Suprapubic skin (tissue), 4 donors: ENCODE measurements at regions not wholly inside any gene's neighbourhood (a gene's known extent, or its start where the extent isn't known, plus 50 kb on each side); places are given as distances from the start of the nearest gene placed in this dataset.

Source experiments
- DNase-seq, 2 donors: peaks; one replicate each; pipeline ENCODE4 v3.0.0-alpha.2; 2019; ENCODE audit warnings: low spot score in 2 of 2
- H3K27ac ChIP-seq: fragments of 200-600 bp; sonication (generic); one replicate; pipeline ENCODE4 v1.5.1; 2019
- H3K27me3 ChIP-seq: fragments of 200-600 bp; sonication (generic); one replicate; pipeline ENCODE4 v1.5.1; 2019
- H3K36me3 ChIP-seq: fragments of 200-600 bp; sonication (generic); one replicate; pipeline ENCODE4 v1.5.1; 2019
- H3K4me1 ChIP-seq: fragments of 200-600 bp; sonication (generic); one replicate; pipeline ENCODE4 v1.5.1; 2019
- H3K4me3 ChIP-seq: fragments of 200-600 bp; sonication (generic); one replicate; pipeline ENCODE4 v1.5.1; 2019; ENCODE audit warnings: mild to moderate bottlenecking
- H3K9me3 ChIP-seq: fragments of 200-600 bp; sonication (generic); one replicate; pipeline ENCODE4 v1.5.1; 2019
- CTCF ChIP-seq, 2 donors: fragments of 200-600 bp in 1 of 2; fragments of 450-650 bp in 1 of 2; sonication (generic) in 1 of 2; IDR thresholded peaks; one replicate each; pipeline ENCODE4 v1.5.1; 2016 to 2019; ENCODE audit warnings: antibody characterized with exemption in 2 of 2, mild to moderate bottlenecking in 1 of 2, moderate library complexity in 1 of 2
- EP300 ChIP-seq: sonication (generic); formaldehyde crosslinking; IDR thresholded peaks from one replicate; pipeline ENCODE4 v1.6.1; 2017; ENCODE audit warnings: antibody characterized with exemption
- POLR2A ChIP-seq, 2 donors: fragments of 450-650 bp; IDR thresholded peaks; one replicate each; pipeline ENCODE4 v1.6.1; 2017; ENCODE audit warnings: antibody characterized with exemption in 2 of 2, mild to moderate bottlenecking in 2 of 2, moderate library complexity in 2 of 2
- POLR2AphosphoS5 ChIP-seq, 3 donors: sonication (generic); formaldehyde crosslinking; IDR thresholded peaks; one replicate each; pipeline ENCODE4 v1.6.1; 2017; ENCODE audit warnings: antibody characterized with exemption in 3 of 3
- WGBS: methylation state at CpG from one replicate; pipeline ENCODE4 v1.1.5; 2018; 5-methylcytosine and 5-hydroxymethylcytosine counted together

- no peak for DNase-seq
- TF ChIP-seq CTCF (IDR thresholded peaks at IDR 0.05) (no peak), POLR2AphosphoS5 (IDR thresholded peaks at IDR 0.05) (no peak), EP300 (no peak), POLR2A (IDR thresholded peaks at IDR 0.05) (no peak)
- H3K9me3 ChIP-seq: no peaks in the 10 kb centered on the region
- no peak overlapping the region for H3K4me3 ChIP-seq
- H3K27me3 ChIP-seq: no peaks in the 10 kb centered on the region
- H3K27ac ChIP-seq: no peak overlapping the region
- no peaks in the 10 kb centered on the region for H3K36me3 ChIP-seq
- H3K4me1 ChIP-seq: no peaks in the 10 kb centered on the region
- WGBS: 42% methylated on average over 2 of the region's 2 CpGs
Observed at GRCh38 chr4:122038896-122039295, 87.0 kb upstream of the TRPC3 start.

GRCh38 chr4:122034619-122035018 is 82.8 kb upstream of the TRPC3 start:
- H3K36me3 ChIP-seq: no peaks in the 10 kb centered on the region
- H3K27me3 ChIP-seq: no peaks in the 10 kb centered on the region
- no peak overlapping the region for H3K27ac ChIP-seq
- no peaks in the 10 kb centered on the region for H3K4me1 ChIP-seq
- no peak overlapping the region for H3K4me3 ChIP-seq
- no peak for TF ChIP-seq EP300
- TF ChIP-seq POLR2AphosphoS5 (IDR thresholded peaks at IDR 0.05): no peak
- TF ChIP-seq CTCF (IDR thresholded peaks at IDR 0.05): no peak
- TF ChIP-seq POLR2A (IDR thresholded peaks at IDR 0.05): no peak
- H3K9me3 ChIP-seq: peaks cover 8% of the 10 kb centered on the region
- DNase-seq: no peak
- WGBS: 85% methylated on average over 1 of the region's 1 CpG

GRCh38 chr4:122027203-122027602 is 75.3 kb upstream of the TRPC3 start:
- no peak overlapping the region for H3K4me3 ChIP-seq
- no peak overlapping the region for H3K27ac ChIP-seq
- H3K36me3 ChIP-seq: no peaks in the 10 kb centered on the region
- no peaks in the 10 kb centered on the region for H3K27me3 ChIP-seq
- no peaks in the 10 kb centered on the region for H3K4me1 ChIP-seq
- TF ChIP-seq POLR2A (IDR thresholded peaks at IDR 0.05) (no peak), POLR2AphosphoS5 (IDR thresholded peaks at IDR 0.05) (no peak), EP300 (no peak), CTCF (IDR thresholded peaks at IDR 0.05) (no peak)
- no peak for DNase-seq
- H3K9me3 ChIP-seq: peaks cover 8% of the 10 kb centered on the region
- WGBS: 70% methylated on average over 2 of the region's 2 CpGs

- Histone ChIP-seq H3K27ac (no peak overlapping the region), H3K4me3 (no peak overlapping the region), H3K9me3 (no peaks in the 10 kb centered on the region), H3K36me3 (no peaks in the 10 kb centered on the region), H3K27me3 (no peaks in the 10 kb centered on the region), H3K4me1 (no peaks in the 10 kb centered on the region)
- DNase-seq: no peak
- WGBS: 26% methylated on average over 2 of the region's 2 CpGs
- no peak for TF ChIP-seq CTCF (IDR thresholded peaks at IDR 0.05)
- no peak for TF ChIP-seq EP300
Observed at GRCh38 chr4:122017296-122017695, 65.4 kb upstream of the TRPC3 start.

- H3K36me3 ChIP-seq: no peaks in the 10 kb centered on the region
- no peak overlapping the region for H3K27ac ChIP-seq
- H3K9me3 ChIP-seq: no peaks in the 10 kb centered on the region
- H3K27me3 ChIP-seq: no peaks in the 10 kb centered on the region
- no peaks in the 10 kb centered on the region for H3K4me1 ChIP-seq
- TF ChIP-seq EP300 (no peak), CTCF (IDR thresholded peaks at IDR 0.05) (no peak), POLR2A (IDR thresholded peaks at IDR 0.05) (no peak), POLR2AphosphoS5 (IDR thresholded peaks at IDR 0.05) (no peak)
- no peak overlapping the region for H3K4me3 ChIP-seq
- no peak for DNase-seq
- WGBS: 86% methylated on average over 3 of the region's 3 CpGs
Observed at GRCh38 chr4:122015203-122015602, 63.3 kb upstream of the TRPC3 start.
